CD14-positive monocyte (primary cell): ENCODE measurements at regions not wholly inside any gene's neighbourhood (a gene's known extent, or its start where the extent isn't known, plus 50 kb on each side); places are given as distances from the start of the nearest gene placed in this dataset.

Experiments used
- DNase-seq, 3 donors: peaks; one replicate each; pipeline ENCODE4 v3.0.0-alpha.2; 2011 to 2022
- H2AFZ ChIP-seq: 2 replicates; pipeline ENCODE4 v1.6.0; 2012; ENCODE audit warnings: mild to moderate bottlenecking, low read depth, low read length, inconsistent platforms; ENCODE audit not compliant: insufficient read depth, poor library complexity, severe bottlenecking
- H3K27ac ChIP-seq, 2 donors: 1 replicate in 1 of 2; 2 replicates in 1 of 2; pipeline ENCODE4 v1.5.1; 2012 to 2013; ENCODE audit warnings: low read length in 2 of 2, control low read depth in 1 of 2, inconsistent platforms in 1 of 2, low read depth in 1 of 2, mild to moderate bottlenecking in 1 of 2
- H3K27me3 ChIP-seq, 2 donors: one replicate each; pipeline versions ENCODE4 v1.6.0 to v1.6.1; 2011 to 2013; ENCODE audit warnings: low read length in 2 of 2; ENCODE audit not compliant: control insufficient read depth in 2 of 2, insufficient read depth in 2 of 2
- H3K36me3 ChIP-seq, 2 donors: replicated peaks in 1 of 2; 1 replicate in 1 of 2; 2 replicates in 1 of 2; pipeline versions ENCODE4 v1.5.1 to v1.6.1; 2012 to 2013; ENCODE audit warnings: low read length in 2 of 2, control low read depth in 1 of 2, inconsistent platforms in 1 of 2, mild to moderate bottlenecking in 1 of 2; ENCODE audit not compliant: insufficient read depth in 2 of 2, control insufficient read depth in 1 of 2
- H3K4me1 ChIP-seq, 2 donors: 1 replicate in 1 of 2; 2 replicates in 1 of 2; pipeline versions ENCODE4 v1.5.1 to v1.6.1; 2012 to 2013; ENCODE audit warnings: low read length in 2 of 2, control low read depth in 1 of 2, inconsistent platforms in 1 of 2, mild to moderate bottlenecking in 1 of 2, moderate library complexity in 1 of 2; ENCODE audit not compliant: insufficient read depth in 2 of 2, control insufficient read depth in 1 of 2
- H3K4me2 ChIP-seq: replicated peaks from 2 replicates; pipeline ENCODE3; 2012; ENCODE audit warnings: low read length, moderate library complexity, mild to moderate bottlenecking; ENCODE audit not compliant: poor library complexity, severe bottlenecking; ENCODE audit errors: extremely low read depth
- H3K4me3 ChIP-seq, 3 experiments: fragments of 200-600 bp in 1 of 3; sonication (generic) in 1 of 3; replicated peaks in 1 of 3; 1 replicate in 2 of 3; 2 replicates in 1 of 3; pipeline ENCODE4 v1.5.1; 2011 to 2013; ENCODE audit warnings: low read length in 3 of 3, mild to moderate bottlenecking in 3 of 3, control low read depth in 2 of 3, low read depth in 2 of 3, inconsistent platforms in 1 of 3, moderate library complexity in 1 of 3
- H3K79me2 ChIP-seq: 2 replicates; pipeline ENCODE4 v1.6.0; 2012; ENCODE audit warnings: mild to moderate bottlenecking, control low read depth, inconsistent platforms, low read length, moderate library complexity; ENCODE audit not compliant: insufficient read depth
- H3K9ac ChIP-seq: 2 replicates; pipeline ENCODE4 v1.6.0; 2017; ENCODE audit warnings: low read length, mild to moderate bottlenecking; ENCODE audit not compliant: insufficient read depth, poor library complexity, severe bottlenecking
- H3K9me3 ChIP-seq, 2 donors: replicated peaks in 1 of 2; 1 replicate in 1 of 2; 2 replicates in 1 of 2; pipeline versions ENCODE4 v1.5.1 to v1.6.1; 2012 to 2013; ENCODE audit warnings: low read length in 2 of 2, control low read depth in 1 of 2; ENCODE audit not compliant: control insufficient read depth in 1 of 2, insufficient read depth in 1 of 2
- H4K20me1 ChIP-seq: 2 replicates; pipeline ENCODE4 v1.6.0; 2012; ENCODE audit warnings: mild to moderate bottlenecking, low read length, control low read depth, moderate library complexity; ENCODE audit not compliant: insufficient read depth
- H3K27ac Mint-ChIP-seq, 7 donors: one replicate each; pipeline ENCODE4 v1.8.0; 2020; ENCODE audit warnings: mild to moderate bottlenecking in 7 of 7, mixed read lengths in 7 of 7, moderate library complexity in 6 of 7, inconsistent platforms in 2 of 7
- H3K27me3 Mint-ChIP-seq, 3 donors: one replicate each; pipeline ENCODE4 v1.8.0; 2021 to 2022; ENCODE audit warnings: low read depth in 3 of 3, mild to moderate bottlenecking in 3 of 3, mixed read lengths in 3 of 3, moderate library complexity in 3 of 3, inconsistent platforms in 1 of 3
- H3K36me3 Mint-ChIP-seq, 2 donors: one replicate each; pipeline ENCODE4 v1.8.0; 2020; ENCODE audit warnings: mixed read lengths in 2 of 2, inconsistent platforms in 1 of 2, mild to moderate bottlenecking in 1 of 2
- H3K4me1 Mint-ChIP-seq: one replicate; pipeline ENCODE4 v1.8.0; 2020; ENCODE audit warnings: mild to moderate bottlenecking, mixed read lengths
- H3K4me3 Mint-ChIP-seq, 2 donors: one replicate each; pipeline ENCODE4 v1.8.0; 2020; ENCODE audit warnings: mild to moderate bottlenecking in 2 of 2, mixed read lengths in 2 of 2, moderate library complexity in 1 of 2
- H3K9me3 Mint-ChIP-seq, 7 donors: one replicate each; pipeline ENCODE4 v1.8.0; 2020 to 2022; ENCODE audit warnings: mixed read lengths in 7 of 7, mild to moderate bottlenecking in 6 of 7, moderate library complexity in 6 of 7, inconsistent platforms in 2 of 7
- CTCF ChIP-seq: fragments of 200-600 bp; IDR thresholded peaks from one replicate; pipeline ENCODE4 v1.8.0; 2022; ENCODE audit warnings: antibody characterized with exemption, mild to moderate bottlenecking
- WGBS: methylation state at CpG from one replicate; pipeline ENCODE4 v1.1.5; 2013; ENCODE audit warnings: missing lambda C conversion rate; ENCODE audit not compliant: insufficient coverage; 5-methylcytosine and 5-hydroxymethylcytosine counted together
- intact Hi-C, 2 donors: fragments of 100-400 bp; cut with micrococcal nuclease; formaldehyde crosslinking; loops; one replicate each; pipeline versions ENCODE4 v1.15.0 to v1.15.1; 2023

- Histone ChIP-seq H3K9me3 (no peaks in the 10 kb centered on the region), H3K79me2 (no peaks in the 10 kb centered on the region), H3K27ac (no peak overlapping the region), H3K9ac (no peak overlapping the region), H3K4me2 (no peak overlapping the region), H3K4me3 (no peak overlapping the region), H3K27me3 (no peaks in the 10 kb centered on the region), H3K4me1 (no peaks in the 10 kb centered on the region), H4K20me1 (no peaks in the 10 kb centered on the region), H3K36me3 (no peaks in the 10 kb centered on the region), H2AFZ (no peak overlapping the region)
- 86% methylated on average over 2 of the region's 3 CpGs for WGBS
- Mint-ChIP-seq H3K27ac (no peak overlapping the region), H3K27me3 (peaks cover 0 to 3% (median 2%) of the 10 kb centered on the region in 3 donors), H3K9me3 (peaks cover 0 to 6% (median 2%) of the 10 kb centered on the region in 7 donors), H3K4me1 (peaks cover 2% of the 10 kb centered on the region), H3K36me3 (no peaks in the 10 kb centered on the region), H3K4me3 (no peak overlapping the region)
- intact Hi-C loops = no loop called here
- DNase-seq = no peak
- no peak for TF ChIP-seq CTCF
These were observed 53.3 kb upstream of the KCNMB2 start for GRCh38 chr3:178482981-178483380.

GRCh38 chr3:178483704-178484103 is 52.5 kb upstream of the KCNMB2 start:
- Mint-ChIP-seq H3K4me3 (no peak overlapping the region), H3K27ac (no peak overlapping the region), H3K36me3 (no peaks in the 10 kb centered on the region), H3K9me3 (peaks cover 0 to 6% (median 0%) of the 10 kb centered on the region in 7 donors), H3K4me1 (peaks cover 2% of the 10 kb centered on the region), H3K27me3 (peaks cover 0 to 3% (median 0%) of the 10 kb centered on the region in 3 donors)
- TF ChIP-seq CTCF = no peak
- intact Hi-C loops = no loop called here
- Histone ChIP-seq H3K27me3 (no peaks in the 10 kb centered on the region), H3K36me3 (no peaks in the 10 kb centered on the region), H3K4me3 (no peak overlapping the region), H3K4me1 (no peaks in the 10 kb centered on the region), H3K9ac (no peak overlapping the region), H3K4me2 (no peak overlapping the region), H3K79me2 (no peaks in the 10 kb centered on the region), H3K9me3 (no peaks in the 10 kb centered on the region), H2AFZ (no peak overlapping the region), H4K20me1 (no peaks in the 10 kb centered on the region), H3K27ac (no peak overlapping the region)
- WGBS = no CpG with 5 or more reads among the region's 2 CpGs
- DNase-seq = no peak
